ENCODE measurements at regions not wholly inside any gene's neighbourhood (a gene's known extent, or its start where the extent isn't known, plus 50 kb on each side); places are given as distances from the start of the nearest gene placed in this dataset.

DNA sequence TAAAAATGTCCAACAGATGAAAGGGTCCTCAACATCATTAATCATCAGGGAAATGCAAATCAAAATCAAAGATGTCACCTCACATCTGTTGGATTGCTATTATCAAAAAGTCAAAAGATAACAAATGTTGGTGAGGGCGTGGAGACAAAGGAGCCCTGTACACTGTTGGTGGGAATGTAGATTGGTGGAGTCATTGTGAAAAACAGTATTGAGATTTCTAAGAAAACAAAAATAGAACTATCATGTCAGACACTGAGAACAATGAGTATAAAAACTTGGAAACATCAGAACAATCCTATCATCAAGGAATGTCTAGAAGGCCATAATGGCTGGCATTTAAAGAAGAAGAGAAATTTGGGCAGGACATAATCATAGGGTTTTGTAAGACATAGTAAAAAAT is 209.2 kb upstream of the PTGFR start:
- Histone ChIP-seq H3K4me3 (ENCODE audit: low read depth, low read length) (no peak overlapping the region), H3K27me3 (ENCODE audit: control insufficient read depth, insufficient read depth, low read length) (no peaks in the 10 kb centered on the region), H3K36me3 (ENCODE audit: control insufficient read depth, insufficient read depth, low read length) (no peaks in the 10 kb centered on the region)
- no peak for DNase-seq (ENCODE audit: low read depth)
- TF ChIP-seq, protein P1, sequence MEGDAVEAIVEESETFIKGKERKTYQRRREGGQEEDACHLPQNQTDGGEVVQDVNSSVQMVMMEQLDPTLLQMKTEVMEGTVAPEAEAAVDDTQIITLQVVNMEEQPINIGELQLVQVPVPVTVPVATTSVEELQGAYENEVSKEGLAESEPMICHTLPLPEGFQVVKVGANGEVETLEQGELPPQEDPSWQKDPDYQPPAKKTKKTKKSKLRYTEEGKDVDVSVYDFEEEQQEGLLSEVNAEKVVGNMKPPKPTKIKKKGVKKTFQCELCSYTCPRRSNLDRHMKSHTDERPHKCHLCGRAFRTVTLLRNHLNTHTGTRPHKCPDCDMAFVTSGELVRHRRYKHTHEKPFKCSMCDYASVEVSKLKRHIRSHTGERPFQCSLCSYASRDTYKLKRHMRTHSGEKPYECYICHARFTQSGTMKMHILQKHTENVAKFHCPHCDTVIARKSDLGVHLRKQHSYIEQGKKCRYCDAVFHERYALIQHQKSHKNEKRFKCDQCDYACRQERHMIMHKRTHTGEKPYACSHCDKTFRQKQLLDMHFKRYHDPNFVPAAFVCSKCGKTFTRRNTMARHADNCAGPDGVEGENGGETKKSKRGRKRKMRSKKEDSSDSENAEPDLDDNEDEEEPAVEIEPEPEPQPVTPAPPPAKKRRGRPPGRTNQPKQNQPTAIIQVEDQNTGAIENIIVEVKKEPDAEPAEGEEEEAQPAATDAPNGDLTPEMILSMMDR (IDR thresholded peaks at IDR 0.05; ENCODE audit: insufficient read depth, low read length, poor library complexity, severe bottlenecking) = no peak

GRCh38 chr1:78283691-78284090 is 207.1 kb upstream of the PTGFR start:
- TF ChIP-seq, protein P1 (IDR thresholded peaks at IDR 0.05; ENCODE audit: insufficient read depth, low read length, poor library complexity, severe bottlenecking) = no peak
- Histone ChIP-seq H3K27me3 (ENCODE audit: control insufficient read depth, insufficient read depth, low read length) (no peaks in the 10 kb centered on the region), H3K4me3 (ENCODE audit: low read depth, low read length) (no peak overlapping the region), H3K36me3 (ENCODE audit: control insufficient read depth, insufficient read depth, low read length) (no peaks in the 10 kb centered on the region)
- no peak for DNase-seq (ENCODE audit: low read depth)

DNA sequence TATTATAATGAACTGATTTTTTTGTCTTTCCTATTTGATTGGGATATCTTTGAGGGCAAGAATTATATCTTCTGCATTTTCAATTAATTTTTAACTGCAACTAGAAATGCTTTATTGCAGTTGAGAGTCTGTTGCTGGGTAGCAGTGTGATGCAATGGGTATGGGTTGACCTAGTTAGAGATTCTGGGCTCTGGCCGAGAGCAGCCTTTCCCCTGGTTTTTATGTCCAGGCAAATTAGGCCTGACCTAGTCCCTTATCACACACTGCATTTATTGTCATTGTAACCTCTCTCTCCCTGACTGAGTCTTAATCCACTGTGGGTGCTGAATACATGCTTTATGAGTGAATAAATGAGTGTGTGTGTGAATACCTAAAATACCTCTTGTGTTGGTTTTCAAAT is 206.4 kb upstream of the PTGFR start:
- H3K4me3 ChIP-seq (ENCODE audit: low read depth, low read length) = no peak overlapping the region
- H3K27me3 ChIP-seq (ENCODE audit: control insufficient read depth, insufficient read depth, low read length) = no peaks in the 10 kb centered on the region
- TF ChIP-seq, protein P1 (IDR thresholded peaks at IDR 0.05; ENCODE audit: insufficient read depth, low read length, poor library complexity, severe bottlenecking) = no peak
- no peaks in the 10 kb centered on the region for H3K36me3 ChIP-seq (ENCODE audit: control insufficient read depth, insufficient read depth, low read length)
- no peak for DNase-seq (ENCODE audit: low read depth)

- Histone ChIP-seq H3K4me3 (ENCODE audit: low read depth, low read length) (no peak overlapping the region), H3K36me3 (ENCODE audit: control insufficient read depth, insufficient read depth, low read length) (no peaks in the 10 kb centered on the region), H3K27me3 (ENCODE audit: control insufficient read depth, insufficient read depth, low read length) (no peaks in the 10 kb centered on the region)
- TF ChIP-seq, protein P1 (IDR thresholded peaks at IDR 0.05; ENCODE audit: insufficient read depth, low read length, poor library complexity, severe bottlenecking) = no peak
- no peak for DNase-seq (ENCODE audit: low read depth)
These were observed 204.1 kb upstream of the PTGFR start for GRCh38 chr1:78286686-78287085.

DNA sequence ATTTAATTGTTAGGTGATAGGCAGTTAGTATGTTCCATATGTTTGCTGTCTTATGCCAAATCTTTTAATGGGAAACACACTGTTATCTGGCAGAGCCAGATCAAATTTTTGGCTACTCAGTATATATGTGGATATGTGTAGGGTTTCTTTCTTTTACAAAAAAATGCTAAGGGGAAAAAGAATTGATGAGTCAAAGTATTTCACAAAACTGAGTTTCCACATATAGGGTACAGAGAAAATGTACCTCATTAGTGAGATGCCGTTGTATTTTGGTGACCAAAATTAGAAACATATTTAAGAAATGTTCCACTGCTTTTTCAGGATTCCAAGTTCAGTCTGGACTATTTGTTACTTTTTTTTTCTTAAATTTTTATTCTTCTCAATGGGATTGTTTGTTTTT is 201.2 kb upstream of the PTGFR start:
- TF ChIP-seq, protein P1 (IDR thresholded peaks at IDR 0.05; ENCODE audit: insufficient read depth, low read length, poor library complexity, severe bottlenecking) = no peak
- Histone ChIP-seq H3K4me3 (ENCODE audit: low read depth, low read length) (no peak overlapping the region), H3K36me3 (ENCODE audit: control insufficient read depth, insufficient read depth, low read length) (no peaks in the 10 kb centered on the region), H3K27me3 (ENCODE audit: control insufficient read depth, insufficient read depth, low read length) (no peaks in the 10 kb centered on the region)
- DNase-seq (ENCODE audit: low read depth) = no peak

DNA sequence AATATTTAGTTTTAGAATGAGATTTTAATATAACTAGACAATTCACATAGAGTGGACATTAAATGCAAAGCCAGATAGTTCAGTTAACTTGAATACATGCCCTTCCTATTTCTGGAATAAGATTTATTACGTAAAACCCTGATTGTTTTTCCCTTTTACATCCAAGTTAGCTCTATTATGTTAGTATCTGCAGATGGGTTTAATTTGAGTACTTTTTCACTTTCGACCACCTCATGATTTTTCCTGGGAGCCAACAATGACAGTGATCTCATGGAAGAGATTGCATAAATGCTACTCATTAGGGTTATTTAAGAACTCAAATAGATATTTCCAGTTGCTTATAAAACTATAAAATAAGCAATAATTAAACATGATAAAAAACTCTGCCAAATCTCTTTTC is 199.4 kb upstream of the PTGFR start:
- H3K27me3 ChIP-seq (ENCODE audit: control insufficient read depth, insufficient read depth, low read length) = no peaks in the 10 kb centered on the region
- H3K36me3 ChIP-seq (ENCODE audit: control insufficient read depth, insufficient read depth, low read length) = no peaks in the 10 kb centered on the region
- no peak overlapping the region for H3K4me3 ChIP-seq (ENCODE audit: low read depth, low read length)
- DNase-seq (ENCODE audit: low read depth) = no peak
- TF ChIP-seq, protein P1 (IDR thresholded peaks at IDR 0.05; ENCODE audit: insufficient read depth, low read length, poor library complexity, severe bottlenecking) = no peak
